IMR-90 (cell line): ENCODE measurements at regions not wholly inside any gene's neighbourhood (a gene's known extent, or its start where the extent isn't known, plus 50 kb on each side); places are given as distances from the start of the nearest gene placed in this dataset.

Experiments
- ATAC-seq: fragments of 200-7000 bp; cut with Tn5 transposase; 2 replicates; pipeline ENCODE4 v1.9.1; 2020; ENCODE audit warnings: low read depth, mild to moderate bottlenecking, moderate library complexity
- BruUV-seq: library from RNA; stranded (reverse); fragments of 400-500 nt; replicated peaks from 2 replicates; lab custom pipeline; 2021; lab: Mats Ljungman, UMichigan
- CTCF ChIA-PET: fragments of 300-600 bp; formaldehyde crosslinking; extraction: SDS; loops from one replicate; lab custom pipeline; 2021; ENCODE audit warnings: antibody characterized with exemption; lab: Yijun Ruan, JAX
- POLR2A ChIA-PET: fragments of 300-600 bp; sonication (Branson Sonifier 250); formaldehyde crosslinking; loops from one replicate; lab custom pipeline; 2022; ENCODE audit warnings: antibody characterized with exemption; ENCODE audit not compliant: unreplicated experiment; lab: Charles Lee
- DNase-seq: peaks from one replicate; pipeline ENCODE4 v3.0.0; 2013
- H2AFZ ChIP-seq: replicated peaks from 2 replicates; pipeline ENCODE3; 2013; ENCODE audit warnings: low read length, mild to moderate bottlenecking; ENCODE audit not compliant: poor library complexity
- H2AK5ac ChIP-seq: 2 replicates; pipeline ENCODE4 v1.6.1; 2013; ENCODE audit warnings: low read depth, low read length, inconsistent platforms
- H2AK9ac ChIP-seq: replicated peaks from 2 replicates; pipeline ENCODE3; 2013; ENCODE audit warnings: mild to moderate bottlenecking, low read depth, low read length, moderate library complexity; ENCODE audit not compliant: poor library complexity
- H2BK120ac ChIP-seq: 2 replicates; pipeline ENCODE4 v1.6.1; 2013; ENCODE audit warnings: low read depth, low read length, inconsistent platforms
- H2BK15ac ChIP-seq: 3 replicates; pipeline ENCODE4 v1.6.1; 2013; ENCODE audit warnings: low read depth, low read length, inconsistent platforms
- H2BK20ac ChIP-seq: 2 replicates; pipeline ENCODE4 v1.6.1; 2013; ENCODE audit warnings: low read depth, mild to moderate bottlenecking, inconsistent platforms, low read length, moderate library complexity
- H2BK5ac ChIP-seq: 2 replicates; pipeline ENCODE4 v1.6.1; 2013; ENCODE audit warnings: mild to moderate bottlenecking, low read depth, low read length, inconsistent platforms; ENCODE audit not compliant: poor library complexity, severe bottlenecking
- H3K14ac ChIP-seq: replicated peaks from 2 replicates; pipeline ENCODE4 v1.6.1; 2013; ENCODE audit warnings: low read depth, low read length, inconsistent platforms
- H3K18ac ChIP-seq: 2 replicates; pipeline ENCODE4 v1.6.1; 2013; ENCODE audit warnings: low read depth, low read length, control low read depth
- H3K23ac ChIP-seq: 2 replicates; pipeline ENCODE4 v1.6.1; 2013; ENCODE audit warnings: low read depth, low read length, inconsistent platforms
- H3K27ac ChIP-seq: 2 replicates; pipeline ENCODE4 v1.5.1; 2013; ENCODE audit warnings: mild to moderate bottlenecking, control low read depth, low read length; ENCODE audit not compliant: insufficient read depth
- H3K27me3 ChIP-seq: 2 replicates; pipeline ENCODE4 v1.6.1; 2013; ENCODE audit warnings: low read length; ENCODE audit not compliant: control insufficient read depth, insufficient read depth
- H3K36me3 ChIP-seq: 2 replicates; pipeline ENCODE4 v1.6.1; 2013; ENCODE audit warnings: low read length, mixed read lengths; ENCODE audit not compliant: control insufficient read depth, insufficient read depth
- H3K4ac ChIP-seq: 2 replicates; pipeline ENCODE4 v1.6.1; 2013; ENCODE audit warnings: low read depth, low read length, inconsistent platforms
- H3K4me1 ChIP-seq: 2 replicates; pipeline ENCODE4 v1.6.1; 2013; ENCODE audit warnings: low read length, mixed read lengths; ENCODE audit not compliant: control insufficient read depth, insufficient read depth
- H3K4me2 ChIP-seq: 2 replicates; pipeline ENCODE4 v1.6.1; 2013; ENCODE audit warnings: low read depth, mild to moderate bottlenecking, control low read depth, low read length, moderate library complexity
- H3K4me3 ChIP-seq: 2 replicates; pipeline ENCODE4 v1.5.1; 2013; ENCODE audit warnings: low read depth, mild to moderate bottlenecking, control low read depth, low read length, moderate library complexity; ENCODE audit not compliant: insufficient read depth
- H3K56ac ChIP-seq: 2 replicates; pipeline ENCODE4 v1.6.1; 2013; ENCODE audit warnings: low read length, inconsistent platforms; ENCODE audit not compliant: insufficient read depth; ENCODE audit errors: extremely low read depth
- H3K79me1 ChIP-seq, 2 experiments: 2 replicates each; pipeline ENCODE4 v1.6.1; 2013; ENCODE audit warnings: low read length in 2 of 2, inconsistent platforms in 1 of 2, low read depth in 1 of 2
- H3K9ac ChIP-seq: 2 replicates; pipeline ENCODE4 v1.6.1; 2013; ENCODE audit warnings: low read depth, low read length, control low read depth
- H3K9me1 ChIP-seq: 2 replicates; pipeline ENCODE4 v1.6.1; 2013; ENCODE audit warnings: low read length, inconsistent platforms; ENCODE audit not compliant: insufficient read depth
- H3K9me3 ChIP-seq: 2 replicates; pipeline ENCODE4 v1.6.1; 2013; ENCODE audit warnings: low read length; ENCODE audit not compliant: control insufficient read depth, insufficient read depth
- H4K20me1 ChIP-seq: 2 replicates; pipeline ENCODE4 v1.6.1; 2013; ENCODE audit warnings: low read length, inconsistent platforms; ENCODE audit not compliant: insufficient read depth
- H4K5ac ChIP-seq: 2 replicates; pipeline ENCODE4 v1.6.1; 2013; ENCODE audit warnings: mild to moderate bottlenecking, low read depth, low read length, control low read depth
- H4K8ac ChIP-seq, 2 experiments: 2 replicates each; pipeline ENCODE4 v1.6.1; 2013; ENCODE audit warnings: low read depth in 2 of 2, low read length in 2 of 2, control low read depth in 1 of 2, inconsistent platforms in 1 of 2
- H4K91ac ChIP-seq: 2 replicates; pipeline ENCODE4 v1.6.1; 2013; ENCODE audit warnings: low read depth, low read length, inconsistent platforms; ENCODE audit not compliant: insufficient read depth
- CHD1 ChIP-seq: IDR thresholded peaks from 2 replicates; pipeline ENCODE4 v1.6.1; 2012; ENCODE audit warnings: low read depth, low read length, improper control_type of control experiment
- CTCF ChIP-seq: conservative IDR thresholded peaks from 2 replicates; pipeline ENCODE4 v1.5.1; 2012; ENCODE audit warnings: mild to moderate bottlenecking, low read depth, low read length, improper control_type of control experiment
- FOS ChIP-seq: fragments of 150-350 bp; IDR thresholded peaks from 2 replicates; pipeline ENCODE4 v1.6.1; 2016; ENCODE audit warnings: low read depth, low read length
- MAFK ChIP-seq: IDR thresholded peaks from 2 replicates; pipeline ENCODE4 v1.6.1; 2012; ENCODE audit warnings: low read depth, low read length, improper control_type of control experiment
- NFE2L2 ChIP-seq: fragments of 150-350 bp; IDR thresholded peaks from 2 replicates; pipeline ENCODE4 v1.6.1; 2016; ENCODE audit warnings: low read depth, mild to moderate bottlenecking, low read length
- RCOR1 ChIP-seq: IDR thresholded peaks from 2 replicates; pipeline ENCODE4 v1.6.1; 2012; ENCODE audit warnings: mild to moderate bottlenecking, low read length, improper control_type of control experiment; ENCODE audit not compliant: insufficient replicate concordance
- SMC3 ChIP-seq: fragments of 150-350 bp; IDR thresholded peaks from 2 replicates; pipeline ENCODE4 v1.6.1; 2016; ENCODE audit warnings: low read depth, mild to moderate bottlenecking, antibody characterized with exemption, low read length, moderate library complexity
- whole genome bisulfite sequencing, 2 experiments: methylation state at CpG; one replicate each; pipeline versions ENCODE4 v1.1.5 to v1.1.7; 2013; ENCODE audit warnings: missing lambda C conversion rate in 2 of 2; ENCODE audit not compliant: insufficient read length in 1 of 2; ENCODE audit errors: extremely low coverage in 2 of 2; 5-methylcytosine and 5-hydroxymethylcytosine counted together
- dilution Hi-C: fragments of 300-500 bp; cut with HindIII; formaldehyde crosslinking; loops from one replicate; pipeline ENCODE4 v1.14.3; 2018; ENCODE audit warnings: low sequenced_read_pairs; ENCODE audit not compliant: unreplicated experiment
- in situ Hi-C: fragments of 300-500 bp; cut with MboI; formaldehyde crosslinking; loops from 3 replicates; pipeline ENCODE4 v1.14.3; 2019; ENCODE audit warnings: low sequenced_read_pairs, inconsistent platforms, mixed read lengths
- intact Hi-C: fragments of 100-400 bp; cut with micrococcal nuclease; formaldehyde crosslinking; loops from 2 replicates; pipeline ENCODE4 v1.10.0; 2022

DNA sequence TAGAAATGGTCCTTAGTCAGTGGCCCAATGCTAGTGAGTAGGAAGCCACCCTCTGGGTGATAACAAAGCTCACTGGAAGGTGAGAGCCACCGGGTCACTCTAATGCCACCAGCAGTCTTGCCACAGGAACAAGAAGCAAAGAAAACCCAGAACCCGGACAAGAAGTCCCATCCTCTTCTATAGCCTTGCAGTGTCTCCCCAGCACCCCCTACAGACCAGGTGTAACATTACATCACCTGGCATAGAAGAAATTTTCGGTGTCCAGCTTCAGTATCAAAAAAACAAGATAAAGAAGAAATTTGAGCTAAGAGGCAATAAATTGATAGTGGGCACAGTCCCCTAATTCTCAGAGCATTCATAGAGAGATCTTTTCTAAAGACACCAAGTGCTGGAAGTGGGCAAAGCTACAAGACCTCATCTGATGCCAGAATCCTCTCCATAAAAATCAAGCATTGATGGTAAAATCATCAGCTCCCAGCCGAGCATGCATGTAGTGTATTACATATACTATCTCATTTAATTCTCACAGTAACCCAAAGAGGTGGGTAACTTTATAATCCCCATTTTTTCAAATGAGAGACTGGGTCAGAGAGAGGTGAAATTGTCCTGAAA, 491.0 kb downstream of the MATN1 start:
- no peak for ATAC-seq
- TF ChIP-seq MAFK (no peak), CHD1 (no peak), CTCF (peak; percentile 22; the same call in 1 of the 2 replicates), SMC3 (no peak), RCOR1 (no peak), FOS (no peak), NFE2L2 (no peak)
- Histone ChIP-seq H3K18ac (no peak overlapping the region), H2AK5ac (no peak overlapping the region), H3K9ac (no peak overlapping the region), H3K9me3 (no peaks in the 10 kb centered on the region), H3K36me3 (no peaks in the 10 kb centered on the region), H4K91ac (no peak overlapping the region), H3K56ac (no peak overlapping the region), H2BK5ac (no peak overlapping the region), H3K79me1 (no peaks in the 10 kb centered on the region), H2AFZ (no peak overlapping the region), H2BK15ac (no peak overlapping the region), H2BK120ac (no peak overlapping the region), H3K4me1 (no peaks in the 10 kb centered on the region), H3K14ac (no peak overlapping the region), H2AK9ac (no peak overlapping the region), H3K27ac (no peak overlapping the region), H3K27me3 (no peaks in the 10 kb centered on the region), H4K8ac (no peak overlapping the region), H3K4me2 (no peak overlapping the region), H3K9me1 (no peaks in the 10 kb centered on the region), H2BK20ac (no peak overlapping the region), H3K4me3 (no peak overlapping the region), H4K5ac (no peak overlapping the region), H3K4ac (no peak overlapping the region), H4K20me1 (no peaks in the 10 kb centered on the region), H3K23ac (no peak overlapping the region)
- dilution Hi-C loops (no loop called here), intact Hi-C loops (no loop called here), in situ Hi-C loops (no loop called here)
- WGBS, 2 experiments, result no CpG with 5 or more reads among the region's 4 CpGs
- BruUV-seq, result no TSS peak
- CTCF ChIA-PET, result interaction anchor here (1.0 kb wide), 1 partner anchor 121 kb away, joined by 3 read pairs; no protein-coding TSS in a partner anchor
- no peak for DNase-seq
- POLR2A ChIA-PET, result no interaction called here
